ENCODE measurements at regions not wholly inside any gene's neighbourhood (a gene's known extent, or its start where the extent isn't known, plus 50 kb on each side); places are given as distances from the start of the nearest gene placed in this dataset.

GRCh38 chr3:170737498-170738162 lies 132.4 kb downstream of the RPL22L1 start:
- Histone ChIP-seq H3K9me3 (ENCODE audit: low read depth, low read length, poor library complexity, severe bottlenecking) (no peaks in the 10 kb centered on the region), H3K27ac (ENCODE audit: low read depth, low read length, poor library complexity, severe bottlenecking) (no peak overlapping the region), H3K27me3 (replicated peaks; ENCODE audit: insufficient read depth, low read depth, low read length, poor library complexity) (no peaks in the 10 kb centered on the region), H3K4me1 (ENCODE audit: insufficient read depth, low read length, poor library complexity, severe bottlenecking) (no peaks in the 10 kb centered on the region), H3K36me3 (ENCODE audit: insufficient read depth, low read length, poor library complexity, severe bottlenecking) (no peaks in the 10 kb centered on the region), H3K4me3 (ENCODE audit: low read depth, low read length, poor library complexity, severe bottlenecking) (no peak overlapping the region)
- intact Hi-C loops (cut with micrococcal nuclease; ENCODE audit: unreplicated experiment), result no loop called here
- BruUV-seq (replicated peaks), result no TSS peak
- ChIA-PET CTCF (no interaction called here), POLR2A (ENCODE audit: low non-redundant PET) (no interaction called here)
- TF ChIP-seq EZH2 (IDR thresholded peaks at IDR 0.05; ENCODE audit: borderline replicate concordance, low read depth, low read length, poor library complexity, severe bottlenecking) (no peak), CTCF (conservative IDR thresholded peaks at IDR 0.05; ENCODE audit: low read depth, low read length) (no peak)
- no peak for DNase-seq (ENCODE audit: low spot score)

DNA sequence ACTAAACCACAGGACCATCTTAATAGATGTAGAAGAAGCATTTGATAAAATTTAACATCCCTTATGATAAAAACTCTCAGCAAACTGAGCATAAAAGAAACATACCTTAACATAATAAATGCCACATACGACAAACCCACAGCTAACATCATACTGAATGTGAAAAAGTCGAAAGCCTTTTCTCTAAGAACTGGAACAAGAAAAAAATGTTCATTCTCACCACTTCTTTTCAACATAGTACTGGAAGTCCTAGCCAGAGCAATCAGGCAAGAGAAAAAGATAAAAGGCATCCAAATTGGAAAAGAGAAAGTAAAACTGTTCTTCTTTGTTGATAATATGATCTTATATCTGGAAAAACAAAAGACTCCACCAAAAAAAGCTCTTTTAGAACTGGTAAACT lies 134.2 kb downstream of the RPL22L1 start:
- H3K4me1 ChIP-seq (ENCODE audit: insufficient read depth, low read length, poor library complexity, severe bottlenecking), result no peaks in the 10 kb centered on the region
- no peaks in the 10 kb centered on the region for H3K27me3 ChIP-seq (replicated peaks; ENCODE audit: insufficient read depth, low read depth, low read length, poor library complexity)
- DNase-seq (ENCODE audit: low spot score), result no peak
- TF ChIP-seq CTCF (conservative IDR thresholded peaks at IDR 0.05; ENCODE audit: low read depth, low read length) (no peak), EZH2 (IDR thresholded peaks at IDR 0.05; ENCODE audit: borderline replicate concordance, low read depth, low read length, poor library complexity, severe bottlenecking) (no peak)
- H3K36me3 ChIP-seq (ENCODE audit: insufficient read depth, low read length, poor library complexity, severe bottlenecking), result no peaks in the 10 kb centered on the region
- ChIA-PET CTCF (no interaction called here), POLR2A (ENCODE audit: low non-redundant PET) (no interaction called here)
- H3K9me3 ChIP-seq (ENCODE audit: low read depth, low read length, poor library complexity, severe bottlenecking), result no peaks in the 10 kb centered on the region
- no peak overlapping the region for H3K27ac ChIP-seq (ENCODE audit: low read depth, low read length, poor library complexity, severe bottlenecking)
- intact Hi-C loops (cut with micrococcal nuclease; ENCODE audit: unreplicated experiment), result no loop called here
- no TSS peak for BruUV-seq (replicated peaks)
- H3K4me3 ChIP-seq (ENCODE audit: low read depth, low read length, poor library complexity, severe bottlenecking), result no peak overlapping the region

GRCh38 chr3:170734735-170735065 lies 135.3 kb downstream of the RPL22L1 start:
- H3K27me3 ChIP-seq (replicated peaks; ENCODE audit: insufficient read depth, low read depth, low read length, poor library complexity), result no peaks in the 10 kb centered on the region
- BruUV-seq (replicated peaks), result no TSS peak
- no peak overlapping the region for H3K4me3 ChIP-seq (ENCODE audit: low read depth, low read length, poor library complexity, severe bottlenecking)
- DNase-seq (ENCODE audit: low spot score), result no peak
- H3K4me1 ChIP-seq (ENCODE audit: insufficient read depth, low read length, poor library complexity, severe bottlenecking), result no peaks in the 10 kb centered on the region
- POLR2A ChIA-PET (ENCODE audit: low non-redundant PET), result no interaction called here
- TF ChIP-seq EZH2 (IDR thresholded peaks at IDR 0.05; ENCODE audit: borderline replicate concordance, low read depth, low read length, poor library complexity, severe bottlenecking) (no peak), CTCF (conservative IDR thresholded peaks at IDR 0.05; ENCODE audit: low read depth, low read length) (no peak)
- no peaks in the 10 kb centered on the region for H3K9me3 ChIP-seq (ENCODE audit: low read depth, low read length, poor library complexity, severe bottlenecking)
- no peak overlapping the region for H3K27ac ChIP-seq (ENCODE audit: low read depth, low read length, poor library complexity, severe bottlenecking)
- no peaks in the 10 kb centered on the region for H3K36me3 ChIP-seq (ENCODE audit: insufficient read depth, low read length, poor library complexity, severe bottlenecking)
- CTCF ChIA-PET, result no interaction called here
- intact Hi-C loops (cut with micrococcal nuclease; ENCODE audit: unreplicated experiment), result no loop called here

Measured in A673 (cell line).